GM18519 (cell line): ENCODE measurements at regions not wholly inside any gene's neighbourhood (a gene's known extent, or its start where the extent isn't known, plus 50 kb on each side); places are given as distances from the start of the nearest gene placed in this dataset.
A peak's percentile ranks its signal among the peaks of the same experiment; 100 is the strongest.
"Not testable (repeated sequence)": the region's sequence is repeated elsewhere in the genome, so short reads cannot be mapped to it uniquely, and the experiment has no call there.

Source experiments
- ATAC-seq: cut with Tn5 transposase; IDR thresholded peaks from one replicate; pipeline ENCODE4 v1.9.1; 2021; ENCODE audit warnings: mild to moderate bottlenecking, moderate library complexity; ENCODE audit not compliant: unreplicated experiment, low FRiP score

DNA sequence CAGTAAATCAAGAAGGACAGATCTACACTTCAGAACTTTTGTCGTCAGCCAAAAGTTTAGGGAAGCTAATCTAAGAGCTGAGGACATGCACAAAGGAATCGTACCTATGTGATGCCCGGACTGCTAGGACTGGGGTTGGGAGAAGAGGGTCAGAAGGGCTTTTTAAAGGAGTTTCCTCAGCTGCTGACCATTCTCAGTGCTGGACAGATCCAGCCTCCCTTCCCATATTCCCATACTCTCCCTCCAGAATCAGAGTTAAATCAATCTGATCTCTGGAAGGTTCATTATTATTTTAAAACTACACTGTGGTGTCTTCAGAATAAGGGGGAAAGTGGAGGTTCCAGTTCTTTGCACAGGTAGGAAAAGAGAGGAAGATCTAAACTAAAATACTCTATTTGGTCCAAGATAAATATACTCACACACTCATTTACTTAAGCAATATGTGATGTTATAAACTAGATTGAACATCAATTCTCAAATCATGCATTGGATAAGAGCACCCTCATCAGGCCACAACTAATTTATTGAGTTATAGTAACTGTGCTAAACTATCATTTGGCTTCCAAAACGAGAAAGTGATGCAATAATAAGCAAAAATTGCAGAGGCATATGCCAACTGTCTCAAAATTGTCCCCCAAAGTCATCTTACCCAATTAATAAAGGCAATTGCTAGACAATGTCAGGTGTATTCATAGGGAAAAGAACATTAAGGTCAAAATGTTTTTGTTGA is 124.7 kb downstream of the HNRNPD start:
- no peak for ATAC-seq

DNA sequence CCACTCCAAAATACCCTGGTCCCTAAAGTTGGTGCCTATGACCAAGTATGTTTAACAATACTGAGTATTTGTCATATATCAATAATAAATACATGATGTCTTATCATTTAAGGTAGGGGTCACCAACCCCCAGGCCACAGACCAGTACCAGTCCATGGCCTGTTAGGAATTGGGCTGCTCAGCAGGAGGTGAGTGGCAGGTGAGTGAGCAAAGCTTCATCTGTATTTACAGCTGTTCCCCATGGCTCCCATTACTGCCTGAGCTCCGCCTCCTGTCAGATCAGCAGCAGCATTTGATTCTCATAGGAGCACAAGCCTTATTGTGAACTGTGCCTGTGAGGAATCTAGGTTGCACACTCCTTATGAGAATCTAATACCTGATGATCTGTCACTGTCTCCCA is 126.2 kb downstream of the HNRNPD start:
- no peak for ATAC-seq

DNA sequence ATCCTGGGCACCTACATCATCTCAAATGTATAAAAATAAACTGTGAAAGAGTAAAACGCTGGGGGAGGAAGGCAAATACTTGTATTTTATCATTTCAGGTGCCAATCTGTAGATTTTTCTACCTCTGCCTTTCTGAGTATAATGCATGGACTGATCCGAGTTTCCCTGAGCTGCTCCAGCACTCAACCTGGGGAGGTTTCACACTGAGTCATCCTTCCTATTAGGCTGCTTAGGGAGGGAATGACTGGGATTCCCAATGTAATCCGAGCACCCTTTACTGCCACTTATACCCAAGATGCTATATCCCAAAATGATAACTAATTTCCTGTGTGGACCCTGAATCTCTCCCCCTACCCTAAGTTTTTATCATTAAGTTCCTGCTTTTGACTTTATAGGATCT is 126.6 kb downstream of the HNRNPD start:
- no peak for ATAC-seq

DNA sequence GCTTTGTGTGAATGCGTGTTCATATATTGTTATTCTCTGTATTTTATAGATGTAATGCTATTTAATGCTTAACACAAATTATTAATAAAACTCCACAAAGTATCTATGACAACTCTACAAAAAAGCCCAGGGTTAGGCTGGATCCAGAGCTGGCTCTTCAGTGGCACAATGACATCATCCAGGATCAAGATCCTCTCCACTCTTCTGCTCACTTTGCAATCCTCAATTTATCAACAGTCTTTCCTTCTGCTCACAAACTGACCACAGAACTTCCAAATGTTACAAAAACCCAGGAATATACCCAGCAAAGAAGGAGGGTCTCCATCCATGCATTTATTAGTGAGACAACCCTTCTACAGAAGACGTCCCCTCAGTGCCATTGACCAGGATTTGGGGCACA is 132.3 kb downstream of the HNRNPD start:
- no peak for ATAC-seq

DNA sequence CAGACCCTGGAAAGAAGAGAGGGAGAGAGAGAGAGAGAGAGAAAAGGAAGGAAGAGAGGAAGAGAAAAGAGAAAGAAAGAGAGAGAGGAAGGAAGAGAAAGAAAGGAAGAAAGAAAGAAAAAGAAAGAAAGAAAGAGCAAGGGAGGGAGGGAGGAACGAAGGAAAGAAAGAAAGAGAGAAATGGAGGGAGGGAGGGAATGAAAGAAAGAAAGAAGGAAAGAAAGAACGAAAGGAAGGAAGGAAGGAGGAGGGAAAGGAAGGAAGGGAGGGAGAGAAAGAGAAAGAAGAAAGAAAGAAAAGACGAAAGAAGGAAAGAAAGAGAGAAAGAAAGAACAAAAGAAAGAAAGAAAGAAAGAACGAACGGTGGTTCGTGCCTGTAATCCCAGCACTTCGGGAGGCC is 133.4 kb downstream of the HNRNPD start:
- no peak for ATAC-seq

DNA sequence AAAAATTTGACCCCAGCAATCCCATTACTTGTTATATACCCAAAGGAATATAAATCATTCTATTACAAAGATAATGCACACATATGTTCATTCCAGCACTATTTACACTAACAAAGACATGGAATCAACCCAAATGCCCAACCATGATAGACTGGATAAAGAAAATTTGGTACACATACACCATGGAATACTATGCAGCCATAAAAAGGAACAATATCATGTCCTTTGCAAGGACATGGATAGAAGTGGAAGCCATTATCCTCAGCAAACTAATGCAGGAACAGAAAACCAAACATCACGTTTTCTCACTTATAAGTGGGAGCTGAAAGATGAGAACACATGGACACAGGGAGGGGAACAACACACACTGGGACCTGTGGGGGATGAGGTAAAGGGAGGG is 136.6 kb downstream of the HNRNPD start:
- ATAC-seq = not testable (repeated sequence)

DNA sequence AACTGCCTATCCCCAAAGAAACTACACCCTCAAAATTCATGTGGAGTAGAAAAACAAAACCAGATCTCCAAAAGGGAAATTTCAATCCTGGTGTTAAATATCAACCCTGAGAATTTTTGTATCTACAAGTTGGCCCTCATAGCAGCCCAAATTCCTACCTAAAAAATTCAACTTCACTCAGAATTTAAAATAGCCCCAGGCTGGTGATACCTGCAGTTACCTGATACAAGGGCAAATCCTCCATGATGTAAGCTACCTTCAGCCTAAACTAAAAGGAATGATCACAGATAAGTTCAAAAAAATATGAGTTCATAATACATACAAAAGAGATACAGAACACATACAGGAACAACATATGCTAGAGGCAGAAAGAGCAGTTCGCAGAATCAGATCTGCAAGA is 138.4 kb downstream of the HNRNPD start:
- no peak for ATAC-seq

DNA sequence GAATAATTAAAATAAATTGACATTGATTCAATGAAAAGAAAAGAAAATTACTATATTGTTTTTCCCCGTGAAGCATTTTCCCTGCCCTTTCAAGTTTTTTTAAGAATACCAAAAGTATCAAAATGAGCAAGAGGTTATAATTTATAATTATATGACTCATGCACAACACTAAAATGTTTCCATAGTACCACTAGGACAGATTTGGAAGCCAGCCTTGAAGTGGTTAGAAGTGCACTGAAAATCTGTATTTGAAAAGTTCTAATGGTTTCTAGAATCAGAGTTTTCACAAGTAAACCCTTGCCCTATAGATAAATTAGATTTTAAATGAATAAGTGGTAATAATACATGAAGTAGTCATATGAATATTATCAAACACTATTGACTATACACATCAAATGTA is 140.9 kb downstream of the HNRNPD start:
- ATAC-seq = no peak

DNA sequence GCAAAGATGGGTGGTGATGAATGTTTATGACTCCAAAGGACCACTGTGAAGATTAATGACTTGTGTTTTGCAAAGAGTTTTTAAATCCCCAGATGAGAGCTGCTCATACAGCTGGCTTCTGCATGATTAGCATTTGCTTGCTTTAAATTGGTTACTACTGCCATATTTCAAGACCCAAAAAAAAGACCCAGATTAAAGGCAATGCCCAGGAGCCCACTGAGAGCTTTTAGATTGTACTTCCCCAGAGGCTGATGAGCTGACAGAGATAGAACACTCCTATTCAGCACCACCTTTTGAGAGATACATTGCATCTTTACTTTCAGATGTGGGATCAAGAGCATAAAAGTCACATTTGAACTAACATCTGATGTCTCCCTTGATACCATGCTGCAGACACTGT is 142.0 kb downstream of the HNRNPD start:
- no peak for ATAC-seq

DNA sequence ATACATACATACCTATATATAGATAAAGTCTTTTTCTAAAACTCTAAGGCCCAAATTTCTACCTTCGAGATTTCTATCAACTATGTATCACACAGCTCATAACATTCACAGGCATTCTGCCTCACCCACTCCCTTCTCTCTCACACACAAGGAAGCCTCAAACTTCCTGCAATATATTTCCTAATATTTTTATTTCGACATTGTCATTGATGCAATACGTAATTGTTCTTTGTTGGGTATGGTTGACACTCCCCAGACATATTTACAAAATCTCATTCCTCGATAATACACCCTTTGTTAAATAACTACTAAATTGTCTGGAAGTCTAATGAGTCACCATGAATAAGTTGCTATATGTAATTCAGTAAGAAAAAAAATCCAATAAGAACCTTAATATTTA is 143.5 kb downstream of the HNRNPD start:
- ATAC-seq = no peak

DNA sequence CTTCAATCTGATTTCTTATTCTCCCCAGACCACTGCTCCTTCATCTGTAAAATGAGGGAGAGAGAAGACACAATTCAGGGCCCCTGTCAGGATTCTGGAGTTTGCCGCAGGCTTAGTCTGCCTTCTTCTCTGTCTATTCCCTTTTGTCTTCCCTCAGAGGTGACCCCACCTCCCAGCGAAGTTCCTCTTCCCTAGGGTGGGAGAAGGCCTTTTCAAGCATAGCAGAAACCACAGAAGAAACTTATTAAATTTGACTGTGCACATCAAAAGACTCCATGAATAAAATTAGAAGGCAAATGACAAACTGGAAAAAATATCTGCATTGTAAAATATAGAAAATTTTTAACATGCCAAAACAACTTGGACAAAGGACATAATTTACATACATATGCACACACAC is 148.8 kb downstream of the HNRNPD start:
- ATAC-seq = no peak

DNA sequence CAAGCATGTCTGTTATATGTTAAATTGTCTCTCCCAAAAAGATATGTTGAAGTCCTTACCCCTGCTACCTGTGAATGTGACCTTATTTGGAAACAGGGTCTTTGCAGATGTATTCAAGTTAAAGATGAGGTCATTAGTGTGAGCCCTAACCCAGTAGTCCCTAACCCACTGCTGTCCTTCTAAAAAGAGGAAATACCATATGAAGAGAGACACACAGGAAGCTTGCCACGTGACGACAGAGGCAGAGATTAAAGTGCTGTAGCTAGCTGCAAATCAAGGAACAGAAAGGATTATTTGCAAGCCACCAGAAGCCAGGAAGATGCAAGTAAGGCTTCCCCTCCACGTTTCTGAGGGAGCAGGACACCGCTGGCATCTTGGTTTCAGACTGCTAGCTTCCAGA is 150.1 kb downstream of the HNRNPD start:
- ATAC-seq = peak; percentile 87

DNA sequence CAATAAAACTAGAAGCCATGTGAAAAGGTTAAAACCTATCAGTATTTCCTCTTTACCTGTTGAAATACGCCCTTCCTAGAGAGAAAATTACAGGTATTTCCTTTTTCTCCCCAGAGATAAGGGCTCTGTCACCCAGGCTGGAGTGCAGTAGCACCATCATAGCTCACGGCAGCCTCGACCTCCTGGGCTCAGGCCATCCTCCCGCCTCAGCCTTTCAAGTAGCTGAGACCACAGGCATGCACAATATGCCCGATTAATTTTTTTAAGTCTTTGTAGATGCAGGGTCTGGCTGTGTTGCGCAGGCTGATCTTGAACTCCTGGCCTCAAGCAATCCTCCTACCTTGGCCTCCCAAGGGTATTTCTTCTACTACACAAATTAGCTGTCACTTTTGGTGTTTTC is 154.4 kb downstream of the HNRNPD start:
- no peak for ATAC-seq

DNA sequence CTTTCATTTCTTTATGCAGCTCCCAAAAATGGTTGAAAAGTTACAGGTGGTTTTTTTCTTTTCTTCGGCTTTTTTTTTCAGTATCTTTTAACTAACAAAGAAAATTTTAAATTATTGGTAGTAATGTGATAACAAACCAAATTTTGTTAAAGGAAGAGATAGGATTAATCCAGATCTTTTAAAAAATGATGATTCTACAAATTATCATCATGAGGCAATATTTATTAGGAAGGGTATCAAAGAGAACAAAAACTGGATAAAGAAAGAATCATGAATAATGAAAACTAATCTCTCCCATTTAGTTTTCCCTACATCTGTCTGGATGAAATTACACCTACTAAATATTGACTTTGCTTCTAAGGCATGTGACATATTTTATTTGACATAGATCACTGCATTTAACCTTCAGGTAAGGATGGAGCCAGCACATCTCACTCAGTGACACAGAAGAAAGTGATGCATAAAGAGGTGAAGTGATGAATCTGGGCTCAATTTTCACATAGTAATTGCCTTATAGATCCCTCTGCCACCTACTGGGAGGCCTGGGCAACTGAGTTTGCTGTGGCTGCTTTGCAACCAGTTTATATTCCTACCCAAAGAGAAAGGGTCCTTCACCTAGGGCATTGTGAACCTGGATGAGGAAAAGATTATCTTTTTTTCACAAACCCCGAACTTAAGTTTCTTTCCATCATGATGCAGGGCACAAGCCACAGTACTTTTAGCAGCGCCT is 155.6 kb downstream of the HNRNPD start:
- no peak for ATAC-seq

DNA sequence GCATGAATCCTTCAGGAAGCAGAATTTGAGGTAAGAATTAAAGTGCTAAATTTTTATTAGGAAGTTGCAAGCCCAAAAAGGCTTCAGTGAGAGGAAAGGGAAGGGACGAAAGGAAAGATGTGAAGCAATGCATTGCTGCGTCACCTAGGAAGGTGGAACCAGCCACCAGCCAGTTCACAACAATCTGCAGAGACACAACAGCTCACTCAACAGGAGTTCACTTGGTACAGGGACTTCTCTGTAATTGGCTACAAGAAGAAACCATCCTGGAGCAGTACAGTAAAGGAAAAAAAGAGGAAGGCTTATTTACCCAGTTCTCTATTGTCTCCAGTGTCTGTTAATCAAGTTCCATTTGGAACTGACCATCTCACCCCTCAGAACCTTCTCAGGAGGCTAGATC is 157.6 kb downstream of the HNRNPD start:
- no peak for ATAC-seq

DNA sequence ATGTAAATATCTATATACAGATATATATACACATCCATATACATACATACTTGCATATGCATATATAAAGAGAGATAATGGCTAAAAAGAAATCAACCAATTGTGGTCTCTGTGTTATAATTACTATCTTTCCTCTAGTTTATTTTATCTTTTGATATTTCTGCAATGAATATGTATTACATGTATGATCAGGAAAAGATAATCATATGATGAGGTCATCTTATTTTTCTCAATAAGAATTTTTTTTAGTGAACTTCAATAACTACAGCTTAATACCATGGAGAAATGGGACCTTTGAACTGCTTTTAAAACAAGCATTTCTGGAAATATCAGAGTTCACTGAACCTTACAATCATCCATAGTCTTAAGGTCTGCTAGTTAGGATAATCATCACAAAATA is 158.0 kb downstream of the HNRNPD start:
- ATAC-seq = no peak

DNA sequence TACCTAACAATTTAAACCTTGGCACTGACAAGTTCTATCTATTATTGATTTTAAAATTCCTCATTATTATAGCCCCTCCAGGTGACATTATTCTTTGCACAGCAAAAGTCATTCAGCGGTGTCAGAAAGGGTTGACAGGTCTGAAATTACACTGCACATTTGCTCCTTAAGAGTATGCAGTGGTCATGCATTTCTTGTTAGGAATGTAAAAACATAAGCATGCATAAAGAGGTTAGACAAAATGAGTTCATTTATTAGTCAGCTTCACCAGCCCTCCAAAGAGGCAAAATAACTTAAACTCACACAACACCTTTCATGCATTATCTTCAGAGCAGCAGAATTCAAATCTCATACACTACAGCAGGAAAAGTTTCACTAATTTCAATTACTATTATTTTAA is 158.8 kb downstream of the HNRNPD start:
- no peak for ATAC-seq

DNA sequence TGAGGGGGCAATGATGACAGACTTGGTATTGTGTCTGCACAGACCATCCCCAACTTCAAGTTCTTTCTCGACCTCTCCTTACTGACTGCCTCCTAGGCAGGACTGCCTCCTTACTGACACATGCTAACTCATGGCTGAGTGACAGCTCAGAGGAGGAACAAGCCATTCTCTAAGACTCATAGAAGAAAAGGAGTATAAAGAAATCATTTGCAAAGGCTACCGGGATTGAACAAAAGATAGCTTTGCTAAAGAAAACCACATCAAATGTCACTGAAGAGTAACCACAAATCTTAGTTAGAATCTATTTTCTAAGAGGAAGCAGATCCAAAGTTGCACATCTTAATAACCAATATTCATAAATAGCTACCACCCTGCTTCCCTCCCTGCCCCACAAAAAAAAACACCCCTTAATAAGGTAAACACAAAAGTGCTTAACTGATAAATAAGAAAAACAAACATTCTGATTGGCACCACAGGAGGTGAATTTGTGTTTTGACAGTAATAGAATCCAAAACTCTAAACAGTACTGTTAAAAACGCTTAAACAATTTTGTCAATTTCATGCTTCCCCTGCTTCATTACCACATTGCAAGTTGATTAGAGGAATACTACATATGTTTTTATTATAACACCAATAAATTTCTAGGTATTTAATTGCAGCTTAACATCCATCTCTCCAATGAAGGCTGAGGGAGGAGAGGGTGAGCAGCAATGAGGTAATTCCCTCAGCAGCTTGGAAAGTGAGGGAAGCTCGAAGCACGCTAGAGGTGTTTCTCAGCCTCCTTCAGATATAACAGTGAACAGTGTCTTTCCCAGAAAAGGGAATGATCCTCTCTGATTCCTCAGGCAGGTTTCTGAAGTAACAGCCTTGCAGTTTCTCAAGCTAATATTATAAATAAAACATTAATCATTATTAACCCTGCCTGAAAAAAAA is 160.0 kb downstream of the HNRNPD start:
- no peak for ATAC-seq

DNA sequence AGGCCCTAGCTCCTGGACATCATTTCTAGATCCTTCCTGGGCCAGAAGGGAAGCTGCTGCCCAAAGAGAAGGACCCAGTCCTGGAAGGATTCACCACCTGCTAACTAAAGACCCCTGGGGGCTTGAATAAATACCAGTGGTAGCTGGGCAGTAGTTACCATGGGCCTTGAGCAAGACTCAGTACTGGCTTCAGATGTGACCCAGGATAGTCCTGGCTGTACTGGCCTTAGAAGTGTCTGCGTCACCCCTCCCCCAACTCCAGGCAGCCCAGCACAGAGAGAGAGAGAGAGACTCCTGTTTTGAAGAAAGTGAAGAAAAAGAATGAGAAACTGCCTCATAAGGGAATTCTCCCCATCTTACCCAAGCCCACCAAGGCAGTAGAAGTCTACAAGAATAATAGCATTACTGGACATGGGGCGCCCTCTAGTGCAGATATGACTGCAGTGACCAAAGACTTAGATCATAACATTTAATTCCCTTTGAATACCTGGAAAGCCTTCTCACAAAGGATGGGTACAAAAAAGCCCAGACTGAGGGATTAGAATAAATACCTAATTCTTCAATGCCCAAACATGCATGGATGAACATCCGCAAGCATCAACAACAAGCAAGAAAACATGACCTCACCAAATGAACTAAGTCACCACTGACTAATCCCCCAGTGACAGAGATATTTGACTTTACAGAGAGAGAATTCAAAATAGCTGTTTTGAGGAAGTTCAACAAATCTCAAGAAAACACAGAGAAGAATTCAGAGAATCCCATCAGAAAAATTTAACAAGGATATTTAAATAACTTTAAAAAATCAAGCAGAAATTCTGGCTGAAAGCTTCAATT is 171.8 kb downstream of the HNRNPD start:
- no peak for ATAC-seq

DNA sequence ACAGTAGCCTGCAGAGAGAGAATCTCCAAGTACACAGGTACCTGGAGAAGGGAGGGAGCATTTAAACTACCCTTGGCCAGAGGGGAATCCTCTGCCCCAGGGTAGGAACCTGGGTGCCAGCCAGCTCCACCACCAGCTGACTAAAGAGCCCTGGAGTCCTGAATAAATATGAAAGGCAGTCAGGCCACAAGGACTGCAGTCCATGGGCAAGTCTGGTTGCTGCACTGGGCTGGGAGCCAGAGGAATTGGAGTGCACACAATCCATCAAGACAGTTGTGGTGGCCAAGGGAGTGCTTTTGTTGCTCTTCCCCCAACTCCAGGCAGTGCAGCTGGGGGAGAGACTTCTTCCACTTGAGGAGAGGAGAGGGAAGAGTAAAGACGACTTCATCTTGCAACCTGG is 172.5 kb downstream of the HNRNPD start:
- no peak for ATAC-seq
